ENCODE measurements at regions not wholly inside any gene's neighbourhood (a gene's known extent, or its start where the extent isn't known, plus 50 kb on each side); places are given as distances from the start of the nearest gene placed in this dataset.

DNA sequence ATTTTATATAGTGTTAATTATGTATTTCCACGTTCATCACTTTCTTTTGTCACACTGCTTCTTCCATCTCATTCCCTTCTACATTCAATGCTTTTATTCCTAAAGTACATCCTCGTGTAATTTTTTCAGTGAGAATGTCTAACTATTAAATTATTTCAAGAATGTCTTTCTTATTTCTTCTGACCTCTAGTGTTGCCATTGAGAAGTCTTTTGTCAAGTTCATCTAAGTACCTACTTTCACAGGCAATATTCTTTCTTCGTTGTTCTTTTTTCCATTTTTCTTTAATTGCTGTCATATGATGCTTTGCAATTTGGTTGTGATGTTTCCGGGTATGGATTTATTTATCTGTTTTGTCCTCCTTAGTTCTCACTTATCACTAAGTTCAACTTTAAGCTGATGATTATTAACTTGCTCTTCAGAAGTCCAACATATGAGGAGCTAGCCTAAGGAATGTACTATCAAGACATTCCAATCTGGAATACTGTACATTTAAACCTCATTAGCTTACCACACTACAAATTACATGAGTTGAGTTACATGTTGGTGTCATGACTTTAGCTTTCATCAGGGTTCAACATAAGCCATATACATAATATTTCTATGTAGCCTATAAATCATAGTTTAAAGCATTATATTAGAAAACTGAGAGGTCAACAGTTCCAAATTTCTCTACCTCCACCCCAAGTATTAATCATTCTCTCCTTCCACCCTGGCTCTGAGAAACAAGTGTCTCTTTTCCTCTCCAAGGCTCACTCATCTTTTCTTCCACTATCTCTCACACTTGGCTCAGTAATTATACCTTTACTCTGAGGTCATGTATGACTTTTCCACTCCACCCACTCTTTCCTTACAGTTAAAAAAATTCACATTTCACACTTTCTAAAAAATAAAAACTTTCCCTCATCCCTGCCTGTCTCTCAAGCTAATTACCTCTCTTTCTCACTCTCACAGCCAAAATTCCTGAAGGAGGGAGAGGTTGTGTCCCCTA is 81.5 kb downstream of the COX18 start:
- H3K27me3 ChIP-seq, result no peaks in the 10 kb centered on the region
- no peaks in the 10 kb centered on the region for H3K9me3 ChIP-seq
- intact Hi-C loops (cut with DNase I; ENCODE audit: low total_unique reads), result no loop called here
- DNase-seq (ENCODE audit: low spot score in 2 of 2), result no peak
- H3K36me3 ChIP-seq, result no peaks in the 10 kb centered on the region
- TF ChIP-seq POLR2AphosphoS5 (IDR thresholded peaks at IDR 0.05) (no peak), POLR2A (IDR thresholded peaks at IDR 0.05) (no peak)
- TF ChIP-seq, protein P1, sequence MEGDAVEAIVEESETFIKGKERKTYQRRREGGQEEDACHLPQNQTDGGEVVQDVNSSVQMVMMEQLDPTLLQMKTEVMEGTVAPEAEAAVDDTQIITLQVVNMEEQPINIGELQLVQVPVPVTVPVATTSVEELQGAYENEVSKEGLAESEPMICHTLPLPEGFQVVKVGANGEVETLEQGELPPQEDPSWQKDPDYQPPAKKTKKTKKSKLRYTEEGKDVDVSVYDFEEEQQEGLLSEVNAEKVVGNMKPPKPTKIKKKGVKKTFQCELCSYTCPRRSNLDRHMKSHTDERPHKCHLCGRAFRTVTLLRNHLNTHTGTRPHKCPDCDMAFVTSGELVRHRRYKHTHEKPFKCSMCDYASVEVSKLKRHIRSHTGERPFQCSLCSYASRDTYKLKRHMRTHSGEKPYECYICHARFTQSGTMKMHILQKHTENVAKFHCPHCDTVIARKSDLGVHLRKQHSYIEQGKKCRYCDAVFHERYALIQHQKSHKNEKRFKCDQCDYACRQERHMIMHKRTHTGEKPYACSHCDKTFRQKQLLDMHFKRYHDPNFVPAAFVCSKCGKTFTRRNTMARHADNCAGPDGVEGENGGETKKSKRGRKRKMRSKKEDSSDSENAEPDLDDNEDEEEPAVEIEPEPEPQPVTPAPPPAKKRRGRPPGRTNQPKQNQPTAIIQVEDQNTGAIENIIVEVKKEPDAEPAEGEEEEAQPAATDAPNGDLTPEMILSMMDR (IDR thresholded peaks at IDR 0.05), result no peak
- H3K4me1 ChIP-seq, result no peaks in the 10 kb centered on the region
- H3K4me3 ChIP-seq, result no peak overlapping the region
- H3K27ac ChIP-seq, result no peak overlapping the region

DNA sequence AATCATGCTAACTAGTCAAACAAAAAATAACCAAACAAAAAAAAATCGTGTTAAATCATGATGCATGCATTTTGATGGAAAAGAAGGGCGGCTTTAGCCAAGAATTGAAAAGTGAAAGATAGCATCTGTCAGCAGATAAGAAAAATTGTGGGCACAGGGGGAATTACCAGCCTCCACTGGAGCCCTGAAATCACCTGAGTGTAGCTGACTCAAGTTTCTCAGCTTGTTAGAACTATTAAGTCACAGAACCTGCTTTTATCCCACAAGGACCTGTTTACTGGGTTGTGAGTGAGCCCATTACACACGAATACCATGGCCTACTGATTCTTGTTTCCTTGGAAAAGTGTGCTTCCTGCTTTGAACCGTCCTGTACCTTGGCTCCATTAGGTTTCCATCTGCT is 85.2 kb downstream of the COX18 start:
- intact Hi-C loops (cut with DNase I; ENCODE audit: low total_unique reads), result no loop called here

DNA sequence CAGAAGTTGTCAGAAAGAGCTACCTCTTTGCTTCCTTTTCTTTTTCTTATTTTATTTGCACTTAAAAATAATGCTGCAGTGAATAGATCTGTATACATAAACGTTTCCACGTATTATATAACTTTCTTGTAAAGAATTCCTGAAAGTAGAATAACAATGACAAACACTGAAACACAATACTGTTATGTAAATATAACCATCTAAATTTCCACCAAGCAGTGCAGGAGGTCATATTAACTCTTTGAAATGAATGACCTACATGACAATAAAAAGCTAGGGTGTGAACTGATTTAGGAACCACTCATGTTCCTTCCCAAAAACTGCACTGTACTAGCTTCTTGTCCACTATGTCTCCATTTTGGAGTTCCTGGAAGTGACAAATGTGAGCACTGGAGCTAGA is 85.8 kb downstream of the COX18 start:
- intact Hi-C loops (cut with DNase I; ENCODE audit: low total_unique reads), result no loop called here
- TF ChIP-seq, protein P1 (IDR thresholded peaks at IDR 0.05), result no peak
- TF ChIP-seq POLR2AphosphoS5 (IDR thresholded peaks at IDR 0.05) (no peak), POLR2A (IDR thresholded peaks at IDR 0.05) (no peak)
- no peak for DNase-seq (ENCODE audit: low spot score in 2 of 2)

More for the DNA sequence above, 85.2 kb downstream of the COX18 start:
- H3K4me1 ChIP-seq, result no peaks in the 10 kb centered on the region
- no peaks in the 10 kb centered on the region for H3K27me3 ChIP-seq
- no peak for DNase-seq (ENCODE audit: low spot score in 2 of 2)
- H3K36me3 ChIP-seq, result no peaks in the 10 kb centered on the region
- H3K4me3 ChIP-seq, result no peak overlapping the region
- no peaks in the 10 kb centered on the region for H3K9me3 ChIP-seq
- H3K27ac ChIP-seq, result no peak overlapping the region
- TF ChIP-seq POLR2A (IDR thresholded peaks at IDR 0.05) (no peak), POLR2AphosphoS5 (IDR thresholded peaks at IDR 0.05) (no peak)
- TF ChIP-seq, protein P1 (IDR thresholded peaks at IDR 0.05), result no peak

DNA sequence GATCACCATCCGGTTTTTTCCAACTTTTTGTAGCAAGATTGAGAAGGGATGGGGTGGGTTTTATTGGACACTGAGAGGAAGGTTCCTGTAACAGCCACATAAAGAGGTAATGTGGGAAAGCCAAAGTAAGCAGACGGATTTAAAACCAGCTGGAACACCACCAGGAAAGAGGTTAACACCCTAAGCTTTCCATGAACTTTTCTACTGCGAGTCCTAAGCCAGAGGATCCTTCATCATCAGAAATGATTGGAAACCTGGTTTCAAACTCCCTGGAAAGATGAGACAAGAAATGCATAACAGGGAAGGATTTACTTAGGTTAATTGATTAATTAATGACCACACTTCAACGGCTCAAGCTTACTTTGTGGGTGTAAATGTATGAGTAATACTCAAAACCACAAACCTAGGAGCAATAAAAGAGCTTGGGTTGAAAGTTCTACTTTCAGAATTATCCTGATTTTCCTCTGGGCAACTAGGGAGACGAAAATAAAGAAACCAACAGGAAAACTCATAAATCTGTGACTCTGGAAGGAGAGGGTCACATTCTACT is 91.5 kb downstream of the COX18 start:
- DNase-seq (ENCODE audit: low spot score in 2 of 2), result no peak
- H3K4me3 ChIP-seq, result no peak overlapping the region
- no peak overlapping the region for H3K27ac ChIP-seq
- no peaks in the 10 kb centered on the region for H3K9me3 ChIP-seq
- H3K36me3 ChIP-seq, result no peaks in the 10 kb centered on the region
- H3K4me1 ChIP-seq, result no peaks in the 10 kb centered on the region
- TF ChIP-seq POLR2AphosphoS5 (IDR thresholded peaks at IDR 0.05), result no peak
- TF ChIP-seq POLR2A (IDR thresholded peaks at IDR 0.05), result no peak
- TF ChIP-seq, protein P1 (IDR thresholded peaks at IDR 0.05), result no peak
- intact Hi-C loops (cut with DNase I; ENCODE audit: low total_unique reads), result no loop called here
- H3K27me3 ChIP-seq, result no peaks in the 10 kb centered on the region

More for the DNA sequence above, 85.8 kb downstream of the COX18 start:
- no peaks in the 10 kb centered on the region for H3K36me3 ChIP-seq
- no peaks in the 10 kb centered on the region for H3K4me1 ChIP-seq
- no peaks in the 10 kb centered on the region for H3K9me3 ChIP-seq
- no peaks in the 10 kb centered on the region for H3K27me3 ChIP-seq
- no peak overlapping the region for H3K27ac ChIP-seq
- H3K4me3 ChIP-seq, result no peak overlapping the region

DNA sequence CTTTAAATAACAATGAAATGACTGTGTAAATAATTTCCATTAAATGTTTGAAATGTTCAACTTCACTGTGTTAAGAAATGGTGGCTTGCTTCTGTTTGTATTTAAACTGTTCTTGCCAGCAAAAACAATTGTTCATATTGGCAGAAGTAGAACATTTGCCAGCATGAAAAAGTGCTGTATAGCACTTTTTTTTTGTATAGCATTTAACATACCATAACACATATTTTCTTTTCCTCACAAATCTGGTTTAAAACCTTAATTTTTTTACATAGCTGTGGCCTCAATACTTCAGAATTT is 94.1 kb downstream of the COX18 start:
- H3K4me1 ChIP-seq, result no peaks in the 10 kb centered on the region
- TF ChIP-seq POLR2AphosphoS5 (IDR thresholded peaks at IDR 0.05), result no peak
- TF ChIP-seq POLR2A (IDR thresholded peaks at IDR 0.05), result no peak
- TF ChIP-seq, protein P1 (IDR thresholded peaks at IDR 0.05), result no peak
- no peaks in the 10 kb centered on the region for H3K9me3 ChIP-seq
- H3K27me3 ChIP-seq, result no peaks in the 10 kb centered on the region
- no peak overlapping the region for H3K27ac ChIP-seq
- H3K36me3 ChIP-seq, result no peaks in the 10 kb centered on the region
- intact Hi-C loops (cut with DNase I; ENCODE audit: low total_unique reads), result no loop called here
- no peak overlapping the region for H3K4me3 ChIP-seq
- no peak for DNase-seq (ENCODE audit: low spot score in 2 of 2)

Data from breast epithelium (tissue), 4 donors.